ENCODE measurements at regions not wholly inside any gene's neighbourhood (a gene's known extent, or its start where the extent isn't known, plus 50 kb on each side); places are given as distances from the start of the nearest gene placed in this dataset.

- no peak for TF ChIP-seq SP1 (IDR thresholded peaks at IDR 0.05)
- TF ChIP-seq SP1 (CRISPR knock-in tag; IDR thresholded peaks at IDR 0.05): no peak
- no peak for TF ChIP-seq ZSCAN29 (CRISPR knock-in tag; conservative IDR thresholded peaks at IDR 0.05)
- no peak for TF ChIP-seq ZFP37 (CRISPR knock-in tag; IDR thresholded peaks at IDR 0.05; ENCODE audit: borderline replicate concordance)
These were observed 84.7 kb downstream of the HDGFL1 start (continued) for GRCh38 chr6:22653980-22654610.

- BruUV-seq (replicated peaks): no TSS peak
- Histone ChIP-seq H3K9me3 (ENCODE audit: low read length) (peaks cover 92% of the 10 kb centered on the region), H3K4me3 (replicated peaks in 1 of 3; ENCODE audit: insufficient read depth in 1 of 3, low read depth in 2 of 3, low read length in 3 of 3) (no peak overlapping the region), H3K27me3 (ENCODE audit: control insufficient read depth in 1 of 2, insufficient read depth in 2 of 2, low read length in 2 of 2) (no peaks in the 10 kb centered on the region), H3K4me2 (ENCODE audit: low read depth, low read length) (no peak overlapping the region), H4K20me1 (ENCODE audit: insufficient read depth, low read length) (no peaks in the 10 kb centered on the region), H3K9ac (ENCODE audit: insufficient read depth, low read depth, low read length) (no peak overlapping the region), H3K36me3 (replicated peaks in 1 of 2; ENCODE audit: control insufficient read depth in 1 of 2, insufficient read depth in 2 of 2, low read length in 2 of 2) (no peaks in the 10 kb centered on the region), H3K4me1 (ENCODE audit: insufficient read depth, low read length) (peaks cover 13% of the 10 kb centered on the region; the same call in 1 of the 2 replicates), H2AFZ (ENCODE audit: low read length) (no peak overlapping the region), H3K27ac (ENCODE audit: extremely low read length, insufficient read depth, low read length) (no peak overlapping the region), H3K79me2 (ENCODE audit: insufficient read depth, low read length) (no peaks in the 10 kb centered on the region)
- ATAC-seq (no peak), DNase-seq (ENCODE audit: low spot score) (no peak), FAIRE-seq (no peak)
- ChIA-PET POLR2A (no interaction called here), CTCF (ENCODE audit: low intra/inter-chr PET ratio, low total read pairs) (no interaction called here)
- WGBS (ENCODE audit: low lambda C conversion rate): 41% methylated on average over 3 of the region's 3 CpGs
- TF ChIP-seq HES4 (CRISPR knock-in tag; IDR thresholded peaks at IDR 0.05; ENCODE audit: borderline replicate concordance) (no peak), AFF4 (CRISPR knock-in tag; IDR thresholded peaks at IDR 0.05) (no peak), ZNF652 (CRISPR knock-in tag; IDR thresholded peaks at IDR 0.05; ENCODE audit: borderline replicate concordance, low read depth) (no peak), ZNF580 (CRISPR knock-in tag; IDR thresholded peaks at IDR 0.05; ENCODE audit: borderline replicate concordance, low read depth) (no peak), ZNF124 (CRISPR knock-in tag; IDR thresholded peaks at IDR 0.05) (no peak), MXI1 (IDR thresholded peaks at IDR 0.05; ENCODE audit: borderline replicate concordance, low read depth, low read length) (no peak), ZNF20 (CRISPR knock-in tag; IDR thresholded peaks at IDR 0.05) (no peak), MAFG (CRISPR knock-in tag; IDR thresholded peaks at IDR 0.05) (no peak), TCF7 (IDR thresholded peaks at IDR 0.05; ENCODE audit: low read depth) (no peak)
- intact Hi-C loops (cut with micrococcal nuclease; ENCODE audit: unreplicated experiment): no loop called here
- in situ Hi-C loops (cut with HindIII; ENCODE audit: extremely low pct_ligation_motif_present, low pct_unique_long_range_greater_than_20kb): no loop called here
These were observed 87.5 kb downstream of the HDGFL1 start for GRCh38 chr6:22656706-22657351.

Measured in HepG2 (cell line).